ENCODE measurements at regions not wholly inside any gene's neighbourhood (a gene's known extent, or its start where the extent isn't known, plus 50 kb on each side); places are given as distances from the start of the nearest gene placed in this dataset.
A peak's percentile ranks its signal among the peaks of the same experiment; 100 is the strongest.
"Not testable (repeated sequence)": the region's sequence is repeated elsewhere in the genome, so short reads cannot be mapped to it uniquely, and the experiment has no call there.

- DNase-seq (ENCODE audit: low read depth); H3K4me3 ChIP-seq (ENCODE audit: low read depth, low read length): not testable (repeated sequence)
- TF ChIP-seq CTCF (IDR thresholded peaks at IDR 0.05; ENCODE audit: insufficient read depth, low read depth, low read length): peak; percentile 22
Observed at GRCh38 chr4:3893590-3893989, 127.4 kb downstream of the ADRA2C start.

GRCh38 chr4:3894086-3894959 lies 128.1 kb downstream of the ADRA2C start:
- not testable (repeated sequence) for H3K4me3 ChIP-seq (ENCODE audit: low read depth, low read length)
- DNase-seq (ENCODE audit: low read depth): peak; percentile 25

GRCh38 chr4:3896441-3896840 lies 130.3 kb downstream of the ADRA2C start:
- no peak for TF ChIP-seq CTCF (IDR thresholded peaks at IDR 0.05; ENCODE audit: insufficient read depth, low read depth, low read length)
- H3K4me3 ChIP-seq (ENCODE audit: low read depth, low read length): no peak overlapping the region
- no peak for DNase-seq (ENCODE audit: low read depth)

- H3K4me3 ChIP-seq (ENCODE audit: low read depth, low read length); DNase-seq (ENCODE audit: low read depth): not testable (repeated sequence)
Observed at GRCh38 chr4:3896871-3897578, 130.8 kb downstream of the ADRA2C start.

- no peak for TF ChIP-seq CTCF (IDR thresholded peaks at IDR 0.05; ENCODE audit: insufficient read depth, low read depth, low read length)
Observed at GRCh38 chr4:3898098-3898497, 131.9 kb downstream of the ADRA2C start.

GRCh38 chr4:3898928-3899327 lies 132.7 kb downstream of the ADRA2C start:
- not testable (repeated sequence) for DNase-seq (ENCODE audit: low read depth); H3K4me3 ChIP-seq (ENCODE audit: low read depth, low read length)

More at GRCh38 chr4:3898098-3898497, 131.9 kb downstream of the ADRA2C start:
- no peak overlapping the region for H3K4me3 ChIP-seq (ENCODE audit: low read depth, low read length)
- DNase-seq (ENCODE audit: low read depth): no peak

GRCh38 chr4:3904264-3904955 lies 138.2 kb downstream of the ADRA2C start:
- H3K4me3 ChIP-seq (ENCODE audit: low read depth, low read length): not testable (repeated sequence)
- peak; percentile 23 for DNase-seq (ENCODE audit: low read depth)

GRCh38 chr4:3909616-3910015 lies 143.4 kb downstream of the ADRA2C start:
- DNase-seq (ENCODE audit: low read depth); H3K4me3 ChIP-seq (ENCODE audit: low read depth, low read length): not testable (repeated sequence)

GRCh38 chr4:3910161-3910950 lies 144.2 kb downstream of the ADRA2C start:
- H3K4me3 ChIP-seq (ENCODE audit: low read depth, low read length); DNase-seq (ENCODE audit: low read depth): not testable (repeated sequence)

Data from fibroblast of villous mesenchyme (primary cell).